Epithelial cell of proximal tubule (primary cell): ENCODE measurements at regions not wholly inside any gene's neighbourhood (a gene's known extent, or its start where the extent isn't known, plus 50 kb on each side); places are given as distances from the start of the nearest gene placed in this dataset.
"Not testable (repeated sequence)": the region's sequence is repeated elsewhere in the genome, so short reads cannot be mapped to it uniquely, and the experiment has no call there.

Experiments used
- DNase-seq: peaks from one replicate; pipeline ENCODE4 v3.0.0-alpha.2; 2011; ENCODE audit warnings: low read depth
- H3K4me3 ChIP-seq: 2 replicates; pipeline ENCODE4 v1.5.1; 2011; ENCODE audit warnings: low read depth, mild to moderate bottlenecking, low read length
- CTCF ChIP-seq: conservative IDR thresholded peaks from 2 replicates; pipeline ENCODE4 v1.5.1; 2012; ENCODE audit warnings: low read depth, mild to moderate bottlenecking, low read length

GRCh38 chr5:130868186-130868840, 296.7 kb downstream of the HINT1 start:
- no peak overlapping the region for H3K4me3 ChIP-seq
- DNase-seq: no peak
- no peak for TF ChIP-seq CTCF

- TF ChIP-seq CTCF: no peak
- no peak overlapping the region for H3K4me3 ChIP-seq
- no peak for DNase-seq
Measured at GRCh38 chr5:130845049-130845765, 319.8 kb downstream of the HINT1 start.

GRCh38 chr5:130836729-130837649, 328.1 kb downstream of the HINT1 start:
- H3K4me3 ChIP-seq: peak overlapping the region; percentile 19
- no peak for DNase-seq

GRCh38 chr5:130817598-130818384, 347.3 kb downstream of the HINT1 start:
- not testable (repeated sequence) for DNase-seq, H3K4me3 ChIP-seq

More at GRCh38 chr5:130836729-130837649, 328.1 kb downstream of the HINT1 start:
- no peak for TF ChIP-seq CTCF

GRCh38 chr5:130815246-130815645, 349.8 kb downstream of the HINT1 start:
- no peak overlapping the region for H3K4me3 ChIP-seq
- DNase-seq: no peak
- no peak for TF ChIP-seq CTCF

- no peak for DNase-seq
- no peak overlapping the region for H3K4me3 ChIP-seq
- TF ChIP-seq CTCF: no peak
Measured at GRCh38 chr5:130808691-130809090, 356.4 kb downstream of the HINT1 start.
